ENCODE measurements at regions not wholly inside any gene's neighbourhood (a gene's known extent, or its start where the extent isn't known, plus 50 kb on each side); places are given as distances from the start of the nearest gene placed in this dataset.
A peak's percentile ranks its signal among the peaks of the same experiment; 100 is the strongest.

DNA sequence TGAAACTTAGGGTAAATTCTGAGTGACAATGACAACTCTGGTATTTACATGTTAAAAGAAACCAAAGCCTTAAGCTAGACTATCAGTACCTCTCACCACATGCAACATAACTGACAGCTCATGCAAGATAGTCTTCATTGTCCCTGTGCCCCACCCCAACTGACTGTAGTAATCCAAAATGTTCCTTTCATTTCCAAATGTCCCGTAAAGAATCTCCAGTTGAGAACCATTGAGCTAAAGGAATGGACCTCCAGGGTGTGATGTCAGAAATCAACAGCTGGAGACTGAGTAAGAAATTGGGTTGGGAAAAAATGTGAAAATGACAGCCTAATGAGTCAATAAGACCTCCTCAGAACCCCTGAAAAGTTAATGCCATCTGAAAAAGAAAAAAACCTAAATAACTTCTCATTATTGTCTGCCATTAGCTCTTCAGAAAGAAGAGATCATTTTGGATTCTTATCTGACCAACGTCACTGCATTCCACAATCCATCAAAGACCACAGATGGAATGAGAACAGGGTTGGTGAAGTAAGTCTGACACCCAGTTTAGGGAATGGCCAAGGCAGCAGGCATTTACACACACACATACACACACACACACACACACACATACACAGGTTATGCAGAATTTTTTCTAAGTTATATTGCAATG lies 51.7 kb upstream of the ACVR2A start:
- Histone ChIP-seq H3K4me3 (ENCODE audit: low read depth, low read length) (no peak overlapping the region), H2AFZ (ENCODE audit: low read length, unreplicated experiment) (no peak overlapping the region), H3K36me3 (ENCODE audit: insufficient read depth, low read length) (no peaks in the 10 kb centered on the region), H3K79me2 (ENCODE audit: control insufficient read depth, insufficient read depth, low read length, unreplicated experiment) (no peaks in the 10 kb centered on the region), H3K4me1 (ENCODE audit: control insufficient read depth, insufficient read depth, low read length, unreplicated experiment) (peaks cover 6% of the 10 kb centered on the region), H3K27me3 (ENCODE audit: insufficient read depth, low read length) (no peaks in the 10 kb centered on the region), H3K27ac (ENCODE audit: low read depth, low read length) (no peak overlapping the region)

DNA sequence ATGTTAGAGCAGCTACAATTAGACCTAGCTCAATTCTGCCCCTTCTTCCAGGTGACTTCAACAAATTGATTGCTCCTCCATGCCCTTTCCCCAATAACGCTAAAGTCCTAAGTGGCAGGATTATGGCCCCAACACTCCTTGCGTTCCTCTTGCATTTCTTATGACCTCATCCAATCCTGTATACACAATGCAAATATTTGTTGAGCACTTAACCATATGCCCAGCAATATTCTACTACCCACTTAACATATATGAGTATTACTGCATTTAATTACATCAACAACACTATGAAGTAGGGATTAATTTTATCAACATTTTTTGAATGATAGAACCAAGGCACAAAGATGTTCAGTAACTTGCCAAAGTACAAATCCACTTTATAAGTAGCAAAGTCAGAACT lies 54.2 kb upstream of the ACVR2A start:
- Histone ChIP-seq H3K4me3 (ENCODE audit: low read depth, low read length) (no peak overlapping the region), H2AFZ (ENCODE audit: low read length, unreplicated experiment) (no peak overlapping the region), H3K27me3 (ENCODE audit: insufficient read depth, low read length) (no peaks in the 10 kb centered on the region), H3K4me1 (ENCODE audit: control insufficient read depth, insufficient read depth, low read length, unreplicated experiment) (peaks cover 6% of the 10 kb centered on the region), H3K79me2 (ENCODE audit: control insufficient read depth, insufficient read depth, low read length, unreplicated experiment) (no peaks in the 10 kb centered on the region), H3K27ac (ENCODE audit: low read depth, low read length) (no peak overlapping the region), H3K36me3 (ENCODE audit: insufficient read depth, low read length) (no peaks in the 10 kb centered on the region)

DNA sequence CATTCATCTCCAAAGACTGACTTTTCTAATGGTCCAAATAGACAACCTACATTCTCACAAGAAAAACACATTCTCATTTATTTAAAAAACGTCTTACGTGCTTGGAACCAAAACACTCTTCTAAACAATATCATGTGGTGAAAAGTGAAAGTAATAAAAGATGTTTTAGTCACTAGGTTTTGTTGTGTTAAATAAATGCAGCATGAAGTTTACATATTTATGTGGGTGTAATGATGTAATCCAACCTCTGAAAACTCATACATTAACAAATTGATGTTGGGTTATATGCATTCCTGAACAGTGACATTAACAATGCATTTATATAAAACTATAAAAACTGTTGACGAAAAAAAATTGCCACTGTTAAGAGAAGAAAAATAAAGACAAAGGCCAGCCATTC lies 55.1 kb upstream of the ACVR2A start:
- H3K27me3 ChIP-seq (ENCODE audit: insufficient read depth, low read length): no peaks in the 10 kb centered on the region
- peak overlapping the region; percentile 64 for H3K4me3 ChIP-seq (ENCODE audit: low read depth, low read length)
- no peaks in the 10 kb centered on the region for H3K36me3 ChIP-seq (ENCODE audit: insufficient read depth, low read length)
- no peak overlapping the region for H3K27ac ChIP-seq (ENCODE audit: low read depth, low read length)
- H3K4me1 ChIP-seq (ENCODE audit: control insufficient read depth, insufficient read depth, low read length, unreplicated experiment): peaks cover 6% of the 10 kb centered on the region
- peak overlapping the region; percentile 2 for H2AFZ ChIP-seq (ENCODE audit: low read length, unreplicated experiment)
- H3K79me2 ChIP-seq (ENCODE audit: control insufficient read depth, insufficient read depth, low read length, unreplicated experiment): no peaks in the 10 kb centered on the region

DNA sequence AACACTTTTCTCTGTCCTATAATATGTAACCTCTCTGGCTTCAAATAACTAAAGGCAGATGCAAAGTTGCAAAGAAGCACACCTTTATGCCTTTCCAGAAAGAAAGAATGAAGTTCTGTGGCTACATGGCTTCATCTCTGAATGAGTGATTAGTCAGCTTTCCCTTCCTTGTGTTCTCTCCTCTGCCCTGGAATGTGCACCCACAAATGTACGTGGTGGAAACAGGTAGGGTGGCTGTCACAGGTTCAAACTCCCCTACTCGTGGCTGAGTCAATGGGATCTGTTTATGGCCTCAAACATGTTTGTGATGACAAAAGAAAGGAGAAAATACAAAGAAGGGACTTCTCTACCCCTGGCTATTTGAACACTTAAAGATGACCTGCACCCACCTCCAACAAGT lies 55.5 kb upstream of the ACVR2A start:
- peak overlapping the region; percentile 64 for H3K4me3 ChIP-seq (ENCODE audit: low read depth, low read length)
- H3K27ac ChIP-seq (ENCODE audit: low read depth, low read length): no peak overlapping the region
- no peaks in the 10 kb centered on the region for H3K36me3 ChIP-seq (ENCODE audit: insufficient read depth, low read length)
- H3K4me1 ChIP-seq (ENCODE audit: control insufficient read depth, insufficient read depth, low read length, unreplicated experiment): peaks cover 6% of the 10 kb centered on the region
- no peaks in the 10 kb centered on the region for H3K27me3 ChIP-seq (ENCODE audit: insufficient read depth, low read length)
- peak overlapping the region; percentile 2 for H2AFZ ChIP-seq (ENCODE audit: low read length, unreplicated experiment)
- H3K79me2 ChIP-seq (ENCODE audit: control insufficient read depth, insufficient read depth, low read length, unreplicated experiment): no peaks in the 10 kb centered on the region

DNA sequence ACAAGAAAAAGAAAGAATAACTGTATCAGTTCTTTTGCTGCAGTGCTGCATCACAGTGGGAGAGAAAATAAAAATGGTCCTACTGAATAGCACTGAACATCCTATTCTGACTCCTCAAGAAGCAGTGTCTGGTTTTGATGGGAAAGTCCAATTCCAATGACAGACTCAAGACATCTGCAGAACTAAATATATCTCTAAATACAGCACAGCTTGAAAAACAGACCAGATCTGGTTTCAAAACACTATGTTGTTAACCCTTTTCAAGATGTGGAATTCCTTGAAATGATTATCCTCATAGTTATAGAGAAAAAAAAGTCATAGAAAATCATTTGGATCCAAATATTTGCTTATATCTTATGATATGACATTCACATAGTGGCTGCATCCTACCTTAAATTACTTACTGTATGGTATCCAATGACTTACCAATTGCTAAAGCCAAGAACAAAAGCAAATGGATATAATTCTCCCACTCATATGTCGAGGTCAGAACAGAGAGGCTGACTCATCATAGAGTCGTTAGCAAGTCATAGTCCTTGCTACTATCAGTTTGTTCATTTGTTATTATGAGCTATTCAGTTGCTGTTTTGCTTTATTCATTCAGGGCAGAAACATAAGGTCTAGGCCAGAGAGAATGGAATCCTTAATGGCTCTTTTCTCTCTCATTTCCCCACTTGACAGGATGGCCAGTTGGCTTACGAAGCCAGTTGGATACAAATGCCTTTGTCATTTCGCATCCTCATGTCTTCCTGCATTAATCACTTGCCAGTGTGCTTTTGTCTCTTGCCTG lies 62.5 kb upstream of the ACVR2A start:
- no peaks in the 10 kb centered on the region for H3K79me2 ChIP-seq (ENCODE audit: control insufficient read depth, insufficient read depth, low read length, unreplicated experiment)
- H3K27ac ChIP-seq (ENCODE audit: low read depth, low read length): peak overlapping the region; percentile 15; the same call in 1 of the 2 replicates
- peaks cover 4% of the 10 kb centered on the region for H3K4me1 ChIP-seq (ENCODE audit: control insufficient read depth, insufficient read depth, low read length, unreplicated experiment)
- H3K36me3 ChIP-seq (ENCODE audit: insufficient read depth, low read length): no peaks in the 10 kb centered on the region
- no peaks in the 10 kb centered on the region for H3K27me3 ChIP-seq (ENCODE audit: insufficient read depth, low read length)
- no peak overlapping the region for H3K4me3 ChIP-seq (ENCODE audit: low read depth, low read length)
- peak overlapping the region; percentile 3 for H2AFZ ChIP-seq (ENCODE audit: low read length, unreplicated experiment)

DNA sequence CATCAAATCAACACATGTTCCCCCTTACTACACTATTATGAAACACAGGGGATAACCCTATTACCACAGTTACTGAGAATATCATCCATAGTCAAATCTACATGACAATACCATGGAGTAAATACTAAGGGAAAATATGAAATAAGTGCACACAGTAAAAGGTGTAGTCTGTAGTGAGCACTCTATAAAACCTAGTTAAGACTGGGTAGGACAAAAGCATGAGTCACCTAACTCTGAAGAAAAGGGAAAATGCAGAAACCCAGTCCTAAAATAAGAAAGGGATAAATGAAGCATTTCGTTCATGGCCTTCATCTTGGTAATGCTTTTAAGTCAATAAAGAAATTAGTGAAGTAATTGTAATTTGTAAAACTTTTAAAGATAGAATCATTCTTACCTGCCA lies 65.4 kb upstream of the ACVR2A start:
- no peak overlapping the region for H3K27ac ChIP-seq (ENCODE audit: low read depth, low read length)
- no peaks in the 10 kb centered on the region for H3K27me3 ChIP-seq (ENCODE audit: insufficient read depth, low read length)
- H3K79me2 ChIP-seq (ENCODE audit: control insufficient read depth, insufficient read depth, low read length, unreplicated experiment): no peaks in the 10 kb centered on the region
- H3K4me1 ChIP-seq (ENCODE audit: control insufficient read depth, insufficient read depth, low read length, unreplicated experiment): peaks cover 4% of the 10 kb centered on the region
- no peaks in the 10 kb centered on the region for H3K36me3 ChIP-seq (ENCODE audit: insufficient read depth, low read length)
- H2AFZ ChIP-seq (ENCODE audit: low read length, unreplicated experiment): no peak overlapping the region
- H3K4me3 ChIP-seq (ENCODE audit: low read depth, low read length): no peak overlapping the region

DNA sequence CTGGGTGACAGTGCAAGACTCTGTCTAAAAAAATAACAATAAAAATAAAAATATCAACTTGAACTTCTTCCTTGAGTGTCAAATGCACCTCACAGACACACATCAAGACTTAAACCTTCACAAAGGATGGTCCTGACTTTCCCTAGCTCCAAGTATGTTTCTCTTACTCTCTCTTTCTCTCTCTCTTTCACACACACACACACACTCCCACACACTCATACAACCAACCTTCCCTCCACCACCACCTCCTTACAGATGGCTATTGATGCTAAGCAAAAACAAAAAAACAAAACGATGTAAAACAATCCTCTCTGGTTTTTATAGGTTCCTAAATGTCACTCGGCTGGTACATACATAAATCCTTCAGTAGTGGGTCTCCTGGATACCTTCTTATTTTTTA lies 67.4 kb upstream of the ACVR2A start:
- H3K27ac ChIP-seq (ENCODE audit: low read depth, low read length): no peak overlapping the region
- H3K36me3 ChIP-seq (ENCODE audit: insufficient read depth, low read length): no peaks in the 10 kb centered on the region
- no peaks in the 10 kb centered on the region for H3K79me2 ChIP-seq (ENCODE audit: control insufficient read depth, insufficient read depth, low read length, unreplicated experiment)
- H2AFZ ChIP-seq (ENCODE audit: low read length, unreplicated experiment): no peak overlapping the region
- no peaks in the 10 kb centered on the region for H3K27me3 ChIP-seq (ENCODE audit: insufficient read depth, low read length)
- H3K4me3 ChIP-seq (ENCODE audit: low read depth, low read length): no peak overlapping the region
- H3K4me1 ChIP-seq (ENCODE audit: control insufficient read depth, insufficient read depth, low read length, unreplicated experiment): no peaks in the 10 kb centered on the region

DNA sequence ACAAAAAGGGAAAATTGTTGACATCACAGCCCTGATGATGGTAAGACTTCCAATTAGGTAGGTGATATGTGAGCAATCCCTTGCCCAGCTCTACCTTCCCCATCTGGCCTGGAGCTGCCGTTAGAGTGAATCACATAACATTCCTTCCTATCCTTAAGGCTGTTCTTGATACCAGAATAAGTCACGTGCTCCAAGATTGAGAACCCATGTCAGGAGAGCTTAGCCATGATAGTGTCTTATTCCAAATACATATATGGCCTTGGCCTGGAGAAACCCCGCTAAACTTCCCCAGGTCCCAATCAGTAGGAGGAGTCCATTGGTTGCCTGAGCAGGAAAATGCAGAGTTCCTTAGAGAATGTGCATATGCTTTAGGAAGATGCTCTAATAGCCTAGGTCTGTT lies 70.0 kb upstream of the ACVR2A start:
- H3K36me3 ChIP-seq (ENCODE audit: insufficient read depth, low read length): no peaks in the 10 kb centered on the region
- H3K79me2 ChIP-seq (ENCODE audit: control insufficient read depth, insufficient read depth, low read length, unreplicated experiment): no peaks in the 10 kb centered on the region
- H3K27me3 ChIP-seq (ENCODE audit: insufficient read depth, low read length): no peaks in the 10 kb centered on the region
- H3K27ac ChIP-seq (ENCODE audit: low read depth, low read length): no peak overlapping the region
- H2AFZ ChIP-seq (ENCODE audit: low read length, unreplicated experiment): no peak overlapping the region
- no peak overlapping the region for H3K4me3 ChIP-seq (ENCODE audit: low read depth, low read length)
- no peaks in the 10 kb centered on the region for H3K4me1 ChIP-seq (ENCODE audit: control insufficient read depth, insufficient read depth, low read length, unreplicated experiment)

DNA sequence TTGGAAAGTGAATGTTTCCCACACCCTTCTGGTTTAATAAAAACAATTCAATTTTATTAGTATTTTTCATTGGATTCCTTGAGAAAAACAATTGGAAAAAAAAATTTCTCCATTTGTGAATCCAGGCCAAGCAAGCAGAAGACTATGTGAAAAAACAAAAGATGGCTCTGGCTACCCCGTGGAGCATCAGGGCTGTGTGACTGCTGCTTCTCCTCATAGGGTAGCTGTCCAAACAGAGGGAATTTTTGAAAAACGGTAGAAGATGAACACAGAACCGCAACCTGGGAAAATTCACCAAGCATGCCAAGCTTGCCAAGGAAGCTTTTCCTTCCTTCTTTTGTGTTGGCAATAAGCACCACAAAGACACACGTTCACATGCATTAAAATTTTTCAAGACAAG lies 71.3 kb upstream of the ACVR2A start:
- Histone ChIP-seq H3K27ac (ENCODE audit: low read depth, low read length) (no peak overlapping the region), H3K79me2 (ENCODE audit: control insufficient read depth, insufficient read depth, low read length, unreplicated experiment) (no peaks in the 10 kb centered on the region), H3K4me3 (ENCODE audit: low read depth, low read length) (no peak overlapping the region), H3K36me3 (ENCODE audit: insufficient read depth, low read length) (no peaks in the 10 kb centered on the region), H3K27me3 (ENCODE audit: insufficient read depth, low read length) (no peaks in the 10 kb centered on the region), H2AFZ (ENCODE audit: low read length, unreplicated experiment) (no peak overlapping the region), H3K4me1 (ENCODE audit: control insufficient read depth, insufficient read depth, low read length, unreplicated experiment) (no peaks in the 10 kb centered on the region)

DNA sequence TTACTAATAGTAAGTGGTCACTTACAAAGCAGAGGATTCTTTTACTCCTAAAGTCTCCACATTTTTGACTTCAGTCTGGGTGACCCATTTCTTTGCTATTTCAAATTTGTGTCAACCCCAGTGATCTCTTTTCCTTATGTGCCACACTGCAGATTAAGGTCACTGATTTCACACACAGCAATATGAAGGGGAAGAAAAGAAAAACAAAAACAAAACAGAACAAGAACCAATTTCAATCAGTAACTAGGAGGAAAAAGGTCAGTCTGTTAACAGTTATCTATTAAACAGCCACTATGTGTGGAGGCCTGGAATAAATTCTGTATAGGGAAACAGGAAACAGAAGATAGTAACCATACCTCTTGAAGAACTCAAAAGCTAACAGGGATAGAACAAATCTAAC lies 72.0 kb upstream of the ACVR2A start:
- Histone ChIP-seq H3K36me3 (ENCODE audit: insufficient read depth, low read length) (no peaks in the 10 kb centered on the region), H3K27ac (ENCODE audit: low read depth, low read length) (no peak overlapping the region), H3K27me3 (ENCODE audit: insufficient read depth, low read length) (no peaks in the 10 kb centered on the region)

DNA sequence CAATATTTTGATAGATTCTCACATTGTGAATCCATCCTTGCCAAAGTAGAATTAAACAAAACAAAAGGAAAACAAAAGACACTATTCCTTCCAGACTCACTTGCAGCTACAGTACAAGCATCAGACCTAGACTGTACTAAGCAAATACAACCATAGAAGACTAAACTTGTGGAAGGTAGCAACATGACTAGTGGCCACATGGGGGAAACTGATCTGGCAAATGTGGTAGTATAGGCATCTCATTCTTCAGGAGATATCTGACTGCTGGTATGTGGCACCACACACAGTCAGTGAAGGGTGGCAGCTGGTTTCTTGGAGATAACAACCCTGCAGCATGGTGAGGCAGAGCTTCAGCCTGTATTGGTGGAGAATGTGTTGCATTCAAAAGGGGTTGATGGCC lies 81.0 kb upstream of the ACVR2A start:
- H3K27ac ChIP-seq (ENCODE audit: low read depth, low read length): no peak overlapping the region

More for the DNA sequence above, 72.0 kb upstream of the ACVR2A start:
- H3K4me3 ChIP-seq (ENCODE audit: low read depth, low read length): no peak overlapping the region
- H3K79me2 ChIP-seq (ENCODE audit: control insufficient read depth, insufficient read depth, low read length, unreplicated experiment): no peaks in the 10 kb centered on the region
- no peak overlapping the region for H2AFZ ChIP-seq (ENCODE audit: low read length, unreplicated experiment)
- no peaks in the 10 kb centered on the region for H3K4me1 ChIP-seq (ENCODE audit: control insufficient read depth, insufficient read depth, low read length, unreplicated experiment)

More for the DNA sequence above, 81.0 kb upstream of the ACVR2A start:
- Histone ChIP-seq H3K4me1 (ENCODE audit: control insufficient read depth, insufficient read depth, low read length, unreplicated experiment) (no peaks in the 10 kb centered on the region), H3K36me3 (ENCODE audit: insufficient read depth, low read length) (no peaks in the 10 kb centered on the region), H2AFZ (ENCODE audit: low read length, unreplicated experiment) (no peak overlapping the region), H3K27me3 (ENCODE audit: insufficient read depth, low read length) (no peaks in the 10 kb centered on the region), H3K4me3 (ENCODE audit: low read depth, low read length) (no peak overlapping the region), H3K79me2 (ENCODE audit: control insufficient read depth, insufficient read depth, low read length, unreplicated experiment) (no peaks in the 10 kb centered on the region)
